Retinal pigment epithelial cell (primary cell): ENCODE measurements at regions not wholly inside any gene's neighbourhood (a gene's known extent, or its start where the extent isn't known, plus 50 kb on each side); places are given as distances from the start of the nearest gene placed in this dataset.

Source experiments
- DNase-seq: peaks from one replicate; pipeline ENCODE4 v3.0.0-alpha.2; 2010; ENCODE audit warnings: low read depth
- H3K4me3 ChIP-seq: 2 replicates; pipeline ENCODE4 v1.5.1; 2011; ENCODE audit warnings: mild to moderate bottlenecking, low read length, control low read depth, moderate library complexity
- TF ChIP-seq, protein P1 (sequence below): conservative IDR thresholded peaks from 2 replicates; pipeline ENCODE4 v1.5.1; 2011; ENCODE audit warnings: low read depth, low read length, control low read depth, inconsistent platforms

GRCh38 chr7:45347804-45348203 lies 190.2 kb downstream of the RAMP3 start:
- TF ChIP-seq, protein P1, sequence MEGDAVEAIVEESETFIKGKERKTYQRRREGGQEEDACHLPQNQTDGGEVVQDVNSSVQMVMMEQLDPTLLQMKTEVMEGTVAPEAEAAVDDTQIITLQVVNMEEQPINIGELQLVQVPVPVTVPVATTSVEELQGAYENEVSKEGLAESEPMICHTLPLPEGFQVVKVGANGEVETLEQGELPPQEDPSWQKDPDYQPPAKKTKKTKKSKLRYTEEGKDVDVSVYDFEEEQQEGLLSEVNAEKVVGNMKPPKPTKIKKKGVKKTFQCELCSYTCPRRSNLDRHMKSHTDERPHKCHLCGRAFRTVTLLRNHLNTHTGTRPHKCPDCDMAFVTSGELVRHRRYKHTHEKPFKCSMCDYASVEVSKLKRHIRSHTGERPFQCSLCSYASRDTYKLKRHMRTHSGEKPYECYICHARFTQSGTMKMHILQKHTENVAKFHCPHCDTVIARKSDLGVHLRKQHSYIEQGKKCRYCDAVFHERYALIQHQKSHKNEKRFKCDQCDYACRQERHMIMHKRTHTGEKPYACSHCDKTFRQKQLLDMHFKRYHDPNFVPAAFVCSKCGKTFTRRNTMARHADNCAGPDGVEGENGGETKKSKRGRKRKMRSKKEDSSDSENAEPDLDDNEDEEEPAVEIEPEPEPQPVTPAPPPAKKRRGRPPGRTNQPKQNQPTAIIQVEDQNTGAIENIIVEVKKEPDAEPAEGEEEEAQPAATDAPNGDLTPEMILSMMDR = no peak
- H3K4me3 ChIP-seq = no peak overlapping the region
- DNase-seq = no peak

DNA sequence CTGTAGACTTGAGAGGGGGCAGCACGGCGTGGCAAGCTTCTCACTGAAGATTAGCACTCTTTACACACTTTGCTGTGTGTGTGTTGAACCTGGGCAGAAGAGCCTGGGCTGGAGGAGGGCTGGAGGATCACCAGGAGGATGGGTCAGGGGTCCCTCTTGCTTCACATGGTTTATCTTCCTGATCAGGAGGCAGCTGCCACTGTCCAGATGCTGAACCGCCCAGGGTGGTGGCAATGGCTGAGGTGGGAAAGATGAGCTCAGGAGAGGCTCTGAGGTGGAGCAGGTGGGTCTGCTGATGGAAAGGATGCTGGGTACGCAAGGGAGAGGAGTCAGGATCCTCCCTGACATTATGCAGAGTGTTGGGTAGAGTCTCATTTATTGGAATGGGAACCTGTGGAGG lies 191.5 kb downstream of the RAMP3 start:
- H3K4me3 ChIP-seq = no peak overlapping the region
- no peak for DNase-seq
- TF ChIP-seq, protein P1 = no peak

DNA sequence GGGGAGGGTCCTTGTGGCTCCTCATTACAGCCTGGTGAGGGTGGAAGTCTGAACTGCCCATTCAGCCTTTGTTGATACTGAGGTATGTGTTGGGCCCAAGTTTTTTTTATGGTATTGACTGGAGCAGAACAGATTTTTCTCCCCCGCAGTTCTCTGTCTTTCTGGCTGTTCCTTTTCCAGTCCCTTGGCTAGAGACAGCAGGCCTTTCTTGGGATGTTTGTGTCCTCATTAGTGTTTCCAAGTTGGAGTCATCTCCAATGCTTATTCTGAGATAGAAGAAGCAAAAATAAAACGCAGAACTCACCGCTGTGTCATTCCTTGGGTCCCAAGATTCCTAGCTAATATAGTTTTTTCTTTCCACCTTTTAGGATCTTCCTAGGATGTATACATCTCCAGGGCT lies 193.3 kb downstream of the RAMP3 start:
- DNase-seq = no peak
- H3K4me3 ChIP-seq = no peak overlapping the region
- TF ChIP-seq, protein P1 = no peak

GRCh38 chr7:45358287-45358686 lies 200.7 kb downstream of the RAMP3 start:
- TF ChIP-seq, protein P1 = no peak
- no peak overlapping the region for H3K4me3 ChIP-seq
- no peak for DNase-seq

- no peak overlapping the region for H3K4me3 ChIP-seq
- no peak for DNase-seq
- TF ChIP-seq, protein P1 = no peak
Measured at GRCh38 chr7:45359250-45359649, 201.7 kb downstream of the RAMP3 start.

DNA sequence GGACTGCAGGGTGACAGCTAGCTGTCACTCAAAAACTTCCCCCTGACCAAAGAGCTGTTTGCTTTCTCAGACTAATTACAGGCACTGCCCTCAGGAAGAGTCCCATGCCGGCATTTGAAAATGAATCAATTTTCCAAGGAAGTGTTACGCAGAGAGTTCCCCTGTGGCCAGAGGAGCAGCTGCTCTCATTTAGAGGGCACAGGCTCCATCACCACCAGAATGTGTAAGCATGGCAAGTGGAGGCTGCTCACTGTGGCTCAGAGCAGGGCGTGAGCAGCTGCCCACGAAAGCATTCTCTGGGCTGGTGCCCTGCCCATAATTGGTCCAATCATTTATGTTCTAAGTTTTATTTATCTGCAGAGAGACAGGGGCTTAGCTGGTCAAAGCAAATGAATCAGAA lies 202.2 kb downstream of the RAMP3 start:
- no peak overlapping the region for H3K4me3 ChIP-seq
- TF ChIP-seq, protein P1 = no peak
- DNase-seq = no peak

DNA sequence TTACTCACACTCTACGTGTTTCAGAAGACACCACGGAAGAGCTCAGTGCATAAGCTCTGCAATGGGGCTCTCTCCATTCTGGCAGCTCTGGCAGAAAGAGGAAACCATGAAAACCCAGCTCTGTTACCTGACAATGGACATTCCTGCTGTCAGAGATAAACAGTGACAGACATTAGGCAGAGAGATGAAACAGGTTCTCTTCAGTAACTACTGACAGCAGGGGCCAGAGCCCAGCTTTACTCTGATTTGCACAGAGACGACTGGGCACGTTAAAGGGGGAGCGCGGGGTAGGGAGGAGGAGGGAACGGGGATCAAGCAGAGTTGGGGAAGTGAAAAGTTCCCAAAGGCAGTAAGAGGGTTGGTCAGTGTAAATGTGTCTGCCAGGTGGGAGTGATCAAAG lies 206.1 kb downstream of the RAMP3 start:
- TF ChIP-seq, protein P1 = no peak
- DNase-seq = no peak
- no peak overlapping the region for H3K4me3 ChIP-seq
